ENCODE measurements at regions not wholly inside any gene's neighbourhood (a gene's known extent, or its start where the extent isn't known, plus 50 kb on each side); places are given as distances from the start of the nearest gene placed in this dataset.
"Not testable (repeated sequence)": the region's sequence is repeated elsewhere in the genome, so short reads cannot be mapped to it uniquely, and the experiment has no call there.

GRCh38 chr10:9895453-9895852 lies 1122.2 kb upstream of the CELF2 start:
- in situ Hi-C loops (cut with HindIII; ENCODE audit: low pct_unique_long_range_greater_than_20kb, low sequenced_read_pairs), result no loop called here
- no peak for DNase-seq (ENCODE audit: low read depth)

GRCh38 chr10:9895981-9896380 lies 1121.7 kb upstream of the CELF2 start:
- in situ Hi-C loops (cut with HindIII; ENCODE audit: low pct_unique_long_range_greater_than_20kb, low sequenced_read_pairs), result no loop called here
- DNase-seq (ENCODE audit: low read depth), result no peak

GRCh38 chr10:9898633-9899395 lies 1118.9 kb upstream of the CELF2 start:
- DNase-seq (ENCODE audit: low read depth), result no peak
- in situ Hi-C loops (cut with HindIII; ENCODE audit: low pct_unique_long_range_greater_than_20kb, low sequenced_read_pairs), result no loop called here

- in situ Hi-C loops (cut with HindIII; ENCODE audit: low pct_unique_long_range_greater_than_20kb, low sequenced_read_pairs), result no loop called here
- no peak for DNase-seq (ENCODE audit: low read depth)
These were observed 1116.9 kb upstream of the CELF2 start for GRCh38 chr10:9900751-9901150.

GRCh38 chr10:9901971-9902370 lies 1115.7 kb upstream of the CELF2 start:
- no peak for DNase-seq (ENCODE audit: low read depth)
- in situ Hi-C loops (cut with HindIII; ENCODE audit: low pct_unique_long_range_greater_than_20kb, low sequenced_read_pairs), result no loop called here

GRCh38 chr10:9910446-9910845 lies 1107.2 kb upstream of the CELF2 start:
- DNase-seq (ENCODE audit: low read depth), result no peak
- in situ Hi-C loops (cut with HindIII; ENCODE audit: low pct_unique_long_range_greater_than_20kb, low sequenced_read_pairs), result no loop called here

GRCh38 chr10:9911488-9911887 lies 1106.2 kb upstream of the CELF2 start:
- DNase-seq (ENCODE audit: low read depth), result no peak

GRCh38 chr10:9913876-9914514 lies 1103.7 kb upstream of the CELF2 start:
- DNase-seq (ENCODE audit: low read depth), result no peak
- in situ Hi-C loops (cut with HindIII; ENCODE audit: low pct_unique_long_range_greater_than_20kb, low sequenced_read_pairs), result no loop called here

More at GRCh38 chr10:9911488-9911887, 1106.2 kb upstream of the CELF2 start:
- in situ Hi-C loops (cut with HindIII; ENCODE audit: low pct_unique_long_range_greater_than_20kb, low sequenced_read_pairs), result no loop called here

GRCh38 chr10:9921544-9921943 lies 1096.1 kb upstream of the CELF2 start:
- DNase-seq (ENCODE audit: low read depth), result no peak
- in situ Hi-C loops (cut with HindIII; ENCODE audit: low pct_unique_long_range_greater_than_20kb, low sequenced_read_pairs), result no loop called here

GRCh38 chr10:9922126-9922870 lies 1095.4 kb upstream of the CELF2 start:
- no peak for DNase-seq (ENCODE audit: low read depth)
- in situ Hi-C loops (cut with HindIII; ENCODE audit: low pct_unique_long_range_greater_than_20kb, low sequenced_read_pairs), result no loop called here

GRCh38 chr10:9926003-9926402 lies 1091.7 kb upstream of the CELF2 start:
- in situ Hi-C loops (cut with HindIII; ENCODE audit: low pct_unique_long_range_greater_than_20kb, low sequenced_read_pairs), result no loop called here
- DNase-seq (ENCODE audit: low read depth), result no peak

- in situ Hi-C loops (cut with HindIII; ENCODE audit: low pct_unique_long_range_greater_than_20kb, low sequenced_read_pairs), result no loop called here
- no peak for DNase-seq (ENCODE audit: low read depth)
These were observed 1090.8 kb upstream of the CELF2 start for GRCh38 chr10:9926881-9927280.

- no peak for DNase-seq (ENCODE audit: low read depth)
- in situ Hi-C loops (cut with HindIII; ENCODE audit: low pct_unique_long_range_greater_than_20kb, low sequenced_read_pairs), result no loop called here
These were observed 1078.0 kb upstream of the CELF2 start for GRCh38 chr10:9939716-9940115.

- no peak for DNase-seq (ENCODE audit: low read depth)
- in situ Hi-C loops (cut with HindIII; ENCODE audit: low pct_unique_long_range_greater_than_20kb, low sequenced_read_pairs), result no loop called here
These were observed 1073.0 kb upstream of the CELF2 start for GRCh38 chr10:9944690-9945089.

GRCh38 chr10:9950070-9950469 lies 1067.6 kb upstream of the CELF2 start:
- DNase-seq (ENCODE audit: low read depth), result no peak
- in situ Hi-C loops (cut with HindIII; ENCODE audit: low pct_unique_long_range_greater_than_20kb, low sequenced_read_pairs), result no loop called here

GRCh38 chr10:9951481-9952257 lies 1066.0 kb upstream of the CELF2 start:
- no peak for DNase-seq (ENCODE audit: low read depth)
- in situ Hi-C loops (cut with HindIII; ENCODE audit: low pct_unique_long_range_greater_than_20kb, low sequenced_read_pairs), result no loop called here

- in situ Hi-C loops (cut with HindIII; ENCODE audit: low pct_unique_long_range_greater_than_20kb, low sequenced_read_pairs), result no loop called here
- DNase-seq (ENCODE audit: low read depth), result peak; percentile 12
These were observed 1060.3 kb upstream of the CELF2 start for GRCh38 chr10:9957351-9957750.

GRCh38 chr10:9957876-9958275 lies 1059.8 kb upstream of the CELF2 start:
- DNase-seq (ENCODE audit: low read depth); in situ Hi-C loops (cut with HindIII; ENCODE audit: low pct_unique_long_range_greater_than_20kb, low sequenced_read_pairs): not testable (repeated sequence)

GRCh38 chr10:9965341-9965740 lies 1052.3 kb upstream of the CELF2 start:
- DNase-seq (ENCODE audit: low read depth), result no peak
- in situ Hi-C loops (cut with HindIII; ENCODE audit: low pct_unique_long_range_greater_than_20kb, low sequenced_read_pairs), result no loop called here

Data from Caki2 (cell line).